ENCODE measurements at regions not wholly inside any gene's neighbourhood (a gene's known extent, or its start where the extent isn't known, plus 50 kb on each side); places are given as distances from the start of the nearest gene placed in this dataset.

GRCh38 chr11:31912808-31913207, 101.7 kb upstream of the PAX6 start:
- TF ChIP-seq POLR2A (IDR thresholded peaks at IDR 0.05) (no peak), CTCF (IDR thresholded peaks at IDR 0.05) (no peak)

Data from Peyer's patch (tissue), 4 donors.